Kidney tubule cell (primary cell): ENCODE measurements at regions not wholly inside any gene's neighbourhood (a gene's known extent, or its start where the extent isn't known, plus 50 kb on each side); places are given as distances from the start of the nearest gene placed in this dataset.
A peak's percentile ranks its signal among the peaks of the same experiment; 100 is the strongest.

ENCODE experiments used
- DNase-seq: peaks from one replicate; pipeline ENCODE4 v3.0.0-alpha.2; 2018; ENCODE audit warnings: low spot score

GRCh38 chr5:66469684-66470083, 126.5 kb upstream of the MAST4 start:
- DNase-seq = peak; percentile 2

GRCh38 chr5:66472010-66472409, 124.2 kb upstream of the MAST4 start:
- DNase-seq = no peak

- no peak for DNase-seq
Measured at GRCh38 chr5:66475731-66476130, 120.5 kb upstream of the MAST4 start.

GRCh38 chr5:66477596-66477995, 118.6 kb upstream of the MAST4 start:
- no peak for DNase-seq

DNA sequence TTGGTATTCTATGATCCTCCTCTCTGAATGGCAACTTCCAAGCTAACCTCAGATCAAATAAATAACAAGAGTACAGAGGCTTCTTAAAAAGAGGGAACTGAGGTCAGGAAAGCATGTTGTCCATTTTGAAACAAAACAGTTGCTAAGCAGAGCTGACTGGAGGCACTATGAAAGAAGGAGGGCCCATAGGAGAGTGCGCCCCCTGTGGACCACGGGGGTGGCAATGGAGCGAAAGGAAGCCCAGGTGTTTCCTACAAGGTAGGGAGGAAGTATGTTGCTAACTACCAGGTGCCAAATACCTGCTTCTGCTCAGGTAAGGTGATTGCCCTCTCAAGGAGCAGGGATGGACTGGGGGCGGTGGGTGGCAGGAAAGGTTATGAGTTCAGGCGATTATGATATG, 101.8 kb upstream of the MAST4 start:
- no peak for DNase-seq

- DNase-seq = peak; percentile 85
Measured at GRCh38 chr5:66498791-66499207, 97.4 kb upstream of the MAST4 start.

DNA sequence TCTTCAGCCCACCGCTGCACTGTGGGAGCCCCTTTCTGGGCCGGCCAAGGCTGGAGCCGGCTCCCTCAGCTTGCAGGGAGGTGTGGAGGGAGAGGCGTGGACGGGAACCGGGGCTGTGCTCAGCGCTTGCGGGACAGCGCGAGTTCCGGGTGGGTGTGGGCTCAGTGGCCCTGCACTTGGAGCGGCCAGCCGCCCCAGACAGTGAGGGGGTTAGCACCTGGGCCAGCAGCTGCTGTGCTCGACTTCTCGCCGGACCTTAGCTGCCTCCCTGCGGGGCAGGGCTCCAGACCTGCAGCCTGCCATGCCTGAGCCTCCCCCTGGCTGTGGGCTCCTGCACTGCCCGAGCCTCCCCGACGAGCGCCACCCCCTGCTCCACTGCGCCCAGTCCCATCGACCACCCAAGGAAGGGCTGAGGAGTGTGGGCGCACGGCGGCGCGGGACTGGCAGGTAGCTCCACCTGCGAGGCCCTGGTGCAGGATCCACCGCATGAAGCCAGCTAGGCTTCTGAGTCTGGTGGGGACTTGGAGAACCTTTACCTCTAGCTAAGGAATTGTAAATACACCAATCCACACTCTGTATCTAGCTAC, 92.9 kb upstream of the MAST4 start:
- no peak for DNase-seq

DNA sequence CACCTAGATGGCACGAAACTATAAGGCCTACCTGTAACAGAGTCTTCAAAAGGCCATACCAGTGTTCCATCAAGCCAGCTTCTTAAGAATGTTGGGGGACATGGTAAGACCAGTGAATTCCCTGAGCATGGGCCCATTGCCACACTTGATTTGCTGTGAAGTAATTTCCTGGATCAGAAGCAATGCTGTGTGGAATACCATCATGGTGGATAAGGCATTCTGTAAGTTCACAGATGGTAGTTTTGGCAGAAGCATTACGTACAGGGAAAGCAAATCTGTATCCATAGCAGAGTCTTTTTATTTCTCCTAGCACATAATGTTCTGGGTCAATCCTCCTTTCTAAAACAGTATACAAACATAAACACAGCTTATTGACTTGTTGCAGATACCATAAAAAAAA, 89.1 kb upstream of the MAST4 start:
- DNase-seq = no peak

DNA sequence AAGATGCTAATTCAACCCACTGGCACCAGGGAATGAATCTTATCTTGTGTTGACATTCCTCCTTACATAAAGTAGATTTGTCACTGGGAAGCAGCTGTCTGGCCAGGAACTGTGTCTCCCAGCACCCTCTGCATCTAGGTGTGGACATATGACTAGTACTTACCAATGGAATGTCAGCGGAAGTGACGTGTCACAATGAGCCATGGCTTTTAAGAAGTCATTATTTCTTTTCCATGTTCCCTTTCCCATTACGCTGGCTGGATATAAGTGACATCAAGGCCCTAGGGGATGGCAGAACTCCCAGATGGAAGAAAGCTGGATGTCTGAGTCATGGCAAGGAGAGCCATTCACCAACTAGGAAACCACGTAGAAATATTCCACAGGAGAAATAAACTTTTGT, 84.7 kb upstream of the MAST4 start:
- DNase-seq = no peak

DNA sequence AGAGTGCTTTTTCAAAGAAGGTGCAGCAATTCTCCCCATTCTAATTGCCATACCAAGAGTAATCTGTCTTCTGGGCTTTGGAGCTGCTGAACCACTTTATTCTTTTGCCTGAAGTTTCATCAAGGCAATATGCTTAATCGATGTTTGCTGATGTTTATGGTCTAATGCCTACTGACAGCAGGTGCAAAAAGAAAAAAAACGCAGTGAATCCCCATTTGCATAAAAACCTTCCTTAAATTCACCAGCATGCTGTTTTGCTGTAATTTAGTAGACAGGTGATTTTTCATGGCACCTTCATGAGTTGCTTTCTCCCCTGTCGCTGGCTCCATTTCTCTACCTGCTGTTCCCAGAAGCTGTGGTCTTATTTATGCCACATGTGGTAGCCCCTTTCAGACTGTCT, 83.1 kb upstream of the MAST4 start:
- DNase-seq = no peak

DNA sequence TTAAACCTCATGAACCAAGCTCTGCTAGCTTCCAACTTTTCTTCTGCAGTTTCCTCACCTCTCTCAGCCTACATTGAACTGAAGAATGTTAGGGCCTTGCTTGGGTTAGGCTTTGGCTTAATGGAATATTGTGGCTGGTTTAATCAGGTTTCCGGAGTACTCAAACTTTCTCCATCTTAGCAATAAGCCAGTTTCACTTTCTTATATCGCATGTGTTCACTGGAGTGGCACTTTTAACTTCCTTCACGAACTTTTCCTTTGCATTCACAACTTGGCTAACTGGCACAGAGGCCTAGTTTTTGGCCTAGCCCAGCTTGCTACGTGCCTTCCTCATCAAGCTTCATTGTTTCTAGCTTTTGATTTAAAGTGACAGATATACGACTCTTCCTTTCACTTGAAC, 81.0 kb upstream of the MAST4 start:
- no peak for DNase-seq

DNA sequence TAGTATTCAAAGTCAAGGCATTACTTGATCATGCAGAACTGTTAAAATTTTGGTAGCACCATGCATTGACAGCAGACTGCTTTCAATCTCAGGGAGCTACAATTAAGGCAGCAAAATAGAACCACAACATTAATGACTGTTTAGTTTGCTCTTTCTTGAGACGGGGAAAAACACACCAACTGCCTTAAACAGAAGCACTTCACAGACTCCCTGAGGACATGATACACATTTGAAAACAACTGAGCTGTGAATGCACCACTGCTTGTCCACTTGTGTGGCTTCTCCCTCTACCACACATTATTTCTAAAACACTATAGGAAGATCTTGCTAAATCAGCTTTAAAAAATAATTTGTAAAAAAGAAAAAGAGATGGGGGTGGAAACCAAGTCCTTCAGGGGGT, 79.6 kb upstream of the MAST4 start:
- no peak for DNase-seq

DNA sequence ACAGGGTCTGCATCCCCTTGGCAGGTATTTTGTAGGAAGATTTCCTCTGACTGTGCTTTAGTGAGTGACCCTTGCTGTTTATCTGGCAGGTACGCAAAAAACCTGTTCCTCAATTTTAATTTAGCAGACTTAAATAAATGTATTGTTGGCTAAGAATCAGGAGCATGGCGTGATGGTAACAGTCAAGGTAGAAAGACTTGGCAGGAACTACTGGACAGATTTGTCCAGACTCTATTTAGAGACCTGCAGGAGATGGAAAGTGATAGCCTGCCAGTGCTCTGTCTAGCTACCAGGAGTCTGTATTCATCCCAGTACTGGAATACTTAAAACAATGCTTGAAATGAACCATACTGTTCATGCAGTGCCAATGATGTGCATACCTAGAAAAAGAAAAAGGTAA, 78.8 kb upstream of the MAST4 start:
- no peak for DNase-seq

- no peak for DNase-seq
Measured at GRCh38 chr5:66518052-66518451, 78.1 kb upstream of the MAST4 start.

- peak; percentile 70 for DNase-seq
Measured at GRCh38 chr5:66518753-66519152, 77.4 kb upstream of the MAST4 start.

DNA sequence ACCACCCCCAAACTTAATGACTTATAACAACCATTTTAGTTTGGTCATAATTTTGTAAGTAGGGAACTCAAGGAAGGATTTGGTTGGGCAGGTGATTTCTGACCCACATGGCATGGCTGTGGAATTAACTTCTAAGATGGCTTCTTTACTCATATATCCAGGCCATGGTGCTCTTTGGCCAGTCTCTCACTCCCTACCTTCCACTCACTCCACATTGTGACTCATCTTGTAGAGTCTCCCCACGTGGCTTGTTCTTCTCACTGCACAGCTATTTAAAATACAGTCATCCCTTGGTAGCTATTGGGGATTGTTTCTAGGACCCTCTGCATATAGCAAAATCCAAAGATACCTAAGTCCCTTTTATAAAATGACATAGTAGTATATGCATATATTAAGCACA, 76.6 kb upstream of the MAST4 start:
- DNase-seq = peak; percentile 47

DNA sequence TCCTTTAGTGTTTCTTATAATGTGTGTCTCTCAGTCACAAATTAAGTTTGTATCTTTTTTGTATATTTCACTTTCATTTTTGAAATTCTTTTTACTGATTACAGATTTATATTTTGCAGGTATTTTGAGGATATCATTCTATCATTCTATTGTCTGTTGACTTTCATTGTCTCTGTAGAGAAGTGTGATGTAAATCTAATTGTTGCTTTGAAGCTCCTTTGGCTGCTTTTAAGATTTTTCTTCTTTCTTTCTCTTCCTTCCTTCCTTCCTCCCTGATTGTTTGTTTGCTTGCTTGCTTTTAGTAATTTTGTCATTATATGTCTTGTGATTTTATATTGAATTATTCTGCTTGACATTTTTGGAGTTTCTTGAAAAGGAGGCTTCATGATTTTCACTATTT, 75.3 kb upstream of the MAST4 start:
- no peak for DNase-seq

DNA sequence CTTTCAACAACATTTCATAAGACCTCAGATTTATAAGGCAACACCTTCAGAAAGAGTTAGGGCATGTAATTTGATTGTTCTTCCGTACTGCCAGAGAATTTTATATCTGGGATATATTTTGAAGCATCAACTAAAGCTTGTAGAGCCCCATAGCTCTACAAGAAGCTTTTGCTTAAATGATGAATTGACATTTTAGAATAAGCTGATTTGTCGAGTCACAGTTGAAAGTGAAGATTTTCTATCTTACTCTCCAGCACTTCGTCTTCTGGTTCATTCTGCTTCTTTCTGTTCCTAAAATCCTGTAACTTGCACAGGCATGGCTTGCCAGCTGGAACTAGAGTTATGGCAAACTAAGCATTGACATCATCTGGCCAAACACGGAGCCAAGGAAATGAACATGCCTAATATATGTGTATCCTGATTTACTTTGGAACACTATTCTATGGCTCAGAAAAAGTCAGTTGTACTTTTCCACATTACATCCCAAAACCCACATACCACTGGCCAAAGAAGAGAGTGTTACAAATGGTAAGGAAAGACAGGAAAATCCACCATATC, 68.6 kb upstream of the MAST4 start:
- DNase-seq = no peak

GRCh38 chr5:66529182-66529581, 67.0 kb upstream of the MAST4 start:
- DNase-seq = no peak

GRCh38 chr5:66529704-66530103, 66.5 kb upstream of the MAST4 start:
- DNase-seq = no peak

- DNase-seq = no peak
Measured at GRCh38 chr5:66538126-66538525, 58.1 kb upstream of the MAST4 start.

DNA sequence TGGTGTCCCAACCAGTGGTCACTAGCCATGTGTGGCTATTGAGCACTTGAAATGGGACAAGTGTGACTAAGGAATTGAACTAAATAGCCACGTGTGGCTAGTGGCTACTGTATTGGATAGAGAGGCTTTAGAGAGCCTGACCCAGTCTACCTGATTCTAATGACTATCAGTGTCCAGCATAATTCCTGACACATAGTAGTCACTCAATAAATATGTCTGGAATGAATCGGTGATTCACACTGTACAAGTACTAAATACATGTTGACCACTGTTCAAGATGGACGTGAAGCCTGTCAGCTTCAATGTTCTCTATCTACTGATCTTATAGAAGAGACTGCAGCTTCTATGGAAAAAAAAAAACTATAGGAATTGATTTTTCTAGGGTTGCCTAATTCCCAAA, 57.7 kb upstream of the MAST4 start:
- DNase-seq = peak; percentile 74

DNA sequence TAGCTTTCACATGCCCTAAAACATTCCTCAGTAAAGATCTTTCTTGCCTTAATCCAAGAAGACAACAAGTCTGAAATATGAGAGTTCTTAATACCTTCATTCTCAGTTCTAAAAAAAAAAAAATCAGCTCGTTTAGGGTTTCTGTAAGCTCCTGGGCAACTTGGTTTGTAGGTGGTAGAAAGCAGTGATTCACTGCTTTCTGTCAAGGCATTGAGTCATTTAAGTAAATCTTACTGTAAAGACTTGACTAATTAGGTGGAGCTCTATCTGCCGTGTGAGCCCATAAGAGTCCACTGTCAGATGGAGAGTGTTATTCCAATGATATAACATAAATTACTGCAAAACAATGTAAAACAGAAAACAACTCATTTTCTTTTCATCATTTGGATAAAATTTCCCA, 56.1 kb upstream of the MAST4 start:
- DNase-seq = peak; percentile 42

DNA sequence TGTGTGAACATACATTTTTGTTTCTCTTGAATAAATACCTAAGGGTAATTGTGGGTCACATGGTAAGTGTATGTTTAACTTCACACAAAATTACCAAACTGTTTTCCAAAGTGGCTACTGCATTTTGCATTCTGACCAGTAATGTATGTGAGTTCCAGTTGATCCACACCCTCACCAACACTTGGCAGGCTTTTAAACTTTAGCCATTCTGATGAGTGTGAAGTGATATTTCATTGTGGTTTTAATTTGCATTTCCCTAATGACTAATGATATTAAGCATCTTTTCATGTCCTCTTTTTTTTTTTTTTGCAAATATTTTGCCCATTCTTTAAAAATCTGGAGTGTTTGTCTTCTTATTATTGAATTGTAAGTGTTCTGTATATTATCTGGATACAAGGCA, 53.5 kb upstream of the MAST4 start:
- no peak for DNase-seq
